Mucosa of gallbladder (tissue), 1 donor: ENCODE measurements at regions not wholly inside any gene's neighbourhood (a gene's known extent, or its start where the extent isn't known, plus 50 kb on each side); places are given as distances from the start of the nearest gene placed in this dataset.
A peak's percentile ranks its signal among the peaks of the same experiment; 100 is the strongest.

Source experiments
- DNase-seq: peaks from one replicate; pipeline ENCODE4 v3.0.0-alpha.2; 2020; ENCODE audit warnings: low spot score
- donor health status: DM: no; HTN: no; CAD: no.

DNA sequence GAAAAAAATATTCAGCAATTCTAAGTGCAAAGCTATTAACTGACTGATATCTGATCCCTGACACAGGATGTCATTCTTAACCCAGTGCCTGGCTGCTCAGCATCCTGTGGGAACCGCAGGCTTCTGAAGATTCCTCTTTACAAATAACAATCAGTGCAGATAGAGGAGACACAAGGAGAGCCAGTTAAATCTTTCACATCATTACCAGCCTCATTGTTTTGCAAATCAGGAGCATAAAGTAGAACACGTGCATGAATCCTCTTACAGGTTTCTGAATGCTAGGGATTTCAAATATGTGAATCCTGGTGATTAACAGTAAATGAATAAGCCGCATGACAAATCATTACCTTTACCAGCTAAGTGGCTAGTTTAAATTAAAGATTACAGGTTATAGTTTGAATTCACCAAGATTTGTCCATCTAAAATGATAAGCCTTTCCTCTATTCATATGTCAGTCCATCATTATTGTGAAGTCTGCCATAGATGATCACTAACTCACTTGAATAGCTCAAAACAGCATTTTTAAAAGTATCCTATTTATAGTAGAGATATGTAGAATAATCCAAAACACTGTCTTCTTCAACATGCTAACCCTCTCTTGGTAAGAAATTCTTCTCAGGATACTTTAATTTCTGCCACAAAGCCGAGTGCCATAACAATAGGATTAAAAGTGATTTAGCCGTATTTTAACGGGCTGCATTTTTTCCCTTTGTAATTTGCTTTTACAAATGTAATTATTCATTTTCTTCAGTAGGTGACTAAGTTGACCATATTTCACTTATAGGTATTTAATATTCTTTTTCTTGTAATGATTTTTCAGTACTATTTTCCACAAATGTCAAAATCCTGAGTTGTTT is 367.3 kb upstream of the EPHA7 start:
- no peak for DNase-seq

DNA sequence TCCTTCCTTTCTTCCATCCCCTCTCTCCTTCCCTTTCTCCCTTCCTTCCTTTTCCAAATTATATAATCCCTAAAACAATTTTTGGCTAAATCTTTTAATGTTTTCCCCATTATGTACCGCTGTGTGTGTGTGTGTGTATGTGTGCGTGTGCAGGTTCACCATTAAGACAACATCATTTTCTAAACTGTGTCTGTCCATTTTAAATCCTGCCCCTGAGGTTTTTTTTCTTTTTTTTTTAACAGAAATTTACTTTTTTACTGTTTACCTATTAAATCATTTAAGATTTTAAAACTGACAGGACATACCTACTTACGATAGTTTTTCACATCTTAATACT is 366.3 kb upstream of the EPHA7 start:
- no peak for DNase-seq

DNA sequence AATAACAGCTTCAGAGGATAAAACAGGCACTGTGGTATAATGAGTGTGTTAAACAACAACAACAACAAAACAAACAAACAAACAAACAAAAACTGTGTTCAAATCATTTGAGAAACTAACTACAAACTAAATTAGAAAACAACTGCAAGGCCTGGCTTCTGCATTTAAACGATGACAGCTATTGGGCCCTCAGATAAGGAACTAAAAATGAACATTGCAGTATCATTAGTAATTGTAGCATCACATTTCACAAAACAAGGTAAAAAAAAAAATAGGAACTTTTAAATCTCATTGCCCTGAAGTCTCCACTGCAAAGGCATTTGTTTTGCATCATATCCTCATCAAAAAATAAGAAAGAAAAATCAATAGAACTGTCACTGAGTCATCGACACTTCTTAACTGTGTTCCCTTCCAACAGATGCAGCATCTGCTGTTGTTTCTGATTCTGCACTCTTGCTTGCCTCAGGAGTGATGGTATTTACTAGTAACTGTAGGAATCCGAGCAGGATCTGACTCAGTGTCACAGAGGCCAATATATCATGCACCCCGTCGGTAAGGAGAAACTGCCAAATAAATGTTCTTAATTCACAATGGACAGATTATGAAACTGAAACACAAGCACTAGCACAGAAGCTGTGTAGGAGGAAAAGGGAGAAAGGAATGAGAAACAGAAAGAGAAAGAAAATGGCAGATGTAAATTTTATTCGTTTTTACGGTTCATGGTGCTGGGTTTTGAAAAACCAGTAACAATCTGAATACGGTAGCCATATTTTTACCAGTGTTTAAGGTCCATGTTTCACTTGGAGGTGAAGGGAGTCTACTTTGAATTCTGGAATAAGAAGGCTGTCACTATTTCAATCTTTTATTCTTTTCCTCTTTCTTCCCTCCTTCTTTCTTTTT is 365.7 kb upstream of the EPHA7 start:
- no peak for DNase-seq

DNA sequence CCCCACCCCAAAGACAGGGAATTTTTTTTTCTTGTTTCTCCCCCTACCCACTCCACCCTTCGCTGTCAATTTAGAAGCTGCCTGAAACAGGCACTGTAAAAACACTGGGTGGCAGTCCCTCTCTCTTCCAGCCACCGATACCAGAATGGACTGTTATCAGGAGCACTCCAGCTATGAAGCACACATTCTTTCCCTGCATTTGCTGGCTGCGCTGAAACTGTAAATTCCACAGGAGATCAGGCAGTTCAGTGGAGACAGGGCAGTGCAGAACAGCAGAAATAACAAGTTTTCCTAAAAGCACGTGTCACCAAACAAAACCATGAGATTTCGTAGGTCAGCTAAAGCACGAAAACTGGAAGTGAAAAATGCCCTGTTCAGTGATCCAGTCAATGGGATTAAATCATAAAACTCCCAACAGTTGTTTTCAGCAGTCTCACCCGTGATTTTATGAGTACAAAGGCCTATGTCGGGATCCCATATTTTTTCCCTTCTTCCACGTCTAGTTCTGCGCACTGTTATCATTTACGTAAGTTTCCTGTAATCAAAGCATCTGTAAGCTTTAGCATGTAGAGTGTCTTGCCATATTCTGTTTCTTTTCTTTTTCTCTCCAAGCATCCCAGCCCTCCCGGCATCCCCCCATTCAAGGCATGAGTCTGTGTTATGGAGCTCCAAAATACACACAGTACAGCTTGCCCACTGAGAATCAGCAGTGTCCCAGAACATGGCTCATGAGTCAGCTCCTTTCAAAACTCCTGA is 359.9 kb upstream of the EPHA7 start:
- DNase-seq: peak; percentile 21

DNA sequence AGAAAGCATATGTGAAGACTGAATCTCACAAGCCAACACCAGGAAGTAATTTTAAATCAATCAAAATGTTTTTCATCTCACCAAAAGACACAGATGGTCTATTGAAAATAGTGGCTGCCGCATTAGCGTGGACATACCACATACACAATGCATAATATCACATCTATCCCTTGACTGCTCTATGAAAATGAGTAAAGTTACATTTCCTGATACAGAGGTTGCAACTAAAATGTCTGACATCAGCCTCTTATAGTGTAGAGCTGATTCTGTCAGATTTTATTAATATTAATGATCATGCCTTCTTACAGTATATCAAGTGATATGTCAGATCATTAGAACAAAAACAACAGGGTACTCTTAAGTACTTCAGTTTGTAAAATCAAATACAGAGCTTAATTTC is 339.8 kb upstream of the EPHA7 start:
- no peak for DNase-seq

DNA sequence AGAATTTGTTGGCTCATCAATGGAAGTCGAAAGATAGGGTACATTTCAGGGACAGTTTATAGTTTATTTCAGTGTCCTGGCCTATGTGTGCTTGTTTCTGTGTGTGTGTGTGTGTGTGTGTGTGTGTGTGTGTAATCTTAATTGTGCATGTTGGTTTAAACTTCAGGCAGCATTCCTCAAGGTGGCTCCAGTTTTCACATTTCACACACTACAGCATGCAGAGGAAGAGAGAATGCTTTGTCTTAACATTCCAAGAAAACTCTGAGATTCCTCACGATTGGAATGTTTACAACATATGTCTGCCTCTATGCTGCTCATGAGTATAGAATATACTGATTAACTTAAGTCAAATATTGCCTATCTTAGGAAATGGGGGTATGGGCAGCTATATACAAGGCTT is 332.6 kb upstream of the EPHA7 start:
- DNase-seq: no peak

DNA sequence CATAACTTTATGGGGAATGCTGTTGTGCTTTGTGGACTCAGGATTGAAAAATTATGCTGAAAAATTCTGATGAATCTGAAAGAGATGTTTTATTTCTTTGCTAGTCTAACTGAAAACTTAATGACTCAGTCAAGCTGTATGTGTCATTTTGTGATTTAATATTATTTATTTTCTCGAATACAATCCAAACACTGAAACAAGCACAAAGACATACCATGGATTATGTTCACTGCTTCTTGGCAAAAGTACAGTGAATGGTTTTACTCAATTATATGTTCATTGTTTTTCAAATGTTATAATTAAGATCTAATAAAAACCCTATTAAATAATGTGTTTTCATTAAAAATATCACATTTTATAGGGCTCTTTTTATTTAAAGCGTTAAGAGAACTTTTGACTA is 330.6 kb upstream of the EPHA7 start:
- DNase-seq: no peak

DNA sequence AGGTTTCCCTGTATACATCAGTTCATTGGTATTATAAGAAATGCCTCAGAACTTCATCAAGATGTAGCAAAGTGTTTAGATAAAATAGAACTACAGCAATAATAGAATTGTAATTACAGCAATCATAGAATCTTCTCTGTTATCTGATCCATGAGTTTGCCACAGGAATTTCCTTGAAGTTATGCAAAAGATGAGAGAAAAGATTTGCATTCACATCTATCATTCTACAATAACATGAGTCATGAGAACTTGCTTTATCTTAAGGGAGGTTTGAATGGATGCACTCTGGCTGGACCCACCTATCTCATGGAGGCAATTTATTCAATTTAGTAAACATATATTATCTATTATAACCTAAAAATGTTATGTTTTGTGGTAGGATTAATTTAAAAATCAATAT is 329.8 kb upstream of the EPHA7 start:
- no peak for DNase-seq

DNA sequence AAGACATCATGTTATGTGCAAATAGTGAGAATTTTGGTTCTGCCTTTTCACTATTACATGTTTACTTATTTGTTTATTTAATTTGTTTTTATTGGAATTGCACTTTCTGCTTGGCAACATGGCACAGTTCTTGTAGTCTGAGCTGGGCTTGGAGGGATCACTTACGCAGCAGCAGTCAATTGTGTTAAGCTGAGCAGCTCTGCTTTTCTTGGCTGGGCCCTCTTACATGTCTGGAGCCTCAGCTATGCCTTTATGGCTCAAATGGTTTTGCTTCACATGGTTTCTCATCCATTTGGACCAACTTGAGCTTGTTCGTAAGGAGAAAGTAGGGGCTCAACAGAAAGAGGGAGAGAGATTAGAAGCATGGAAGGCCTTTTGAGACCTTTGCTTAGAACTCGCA is 327.5 kb upstream of the EPHA7 start:
- DNase-seq: no peak

DNA sequence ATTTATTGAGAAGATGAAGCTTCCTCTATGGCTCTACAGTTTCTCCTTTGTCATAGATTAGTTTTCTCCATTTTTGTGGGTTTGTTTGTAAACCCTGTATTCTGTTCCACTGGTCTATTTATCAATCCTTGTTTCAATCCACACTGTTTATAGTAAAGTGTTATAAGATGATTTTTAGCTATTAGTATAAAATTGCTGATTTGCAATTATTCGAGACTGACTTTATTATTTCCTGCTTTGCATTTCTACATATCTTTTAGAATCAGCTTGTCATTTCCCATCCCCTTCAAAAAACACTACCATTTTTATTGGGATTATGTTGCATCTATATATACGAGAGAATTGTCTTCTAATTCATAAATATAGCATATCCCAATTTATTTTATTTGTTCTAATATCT is 325.9 kb upstream of the EPHA7 start:
- DNase-seq: no peak

DNA sequence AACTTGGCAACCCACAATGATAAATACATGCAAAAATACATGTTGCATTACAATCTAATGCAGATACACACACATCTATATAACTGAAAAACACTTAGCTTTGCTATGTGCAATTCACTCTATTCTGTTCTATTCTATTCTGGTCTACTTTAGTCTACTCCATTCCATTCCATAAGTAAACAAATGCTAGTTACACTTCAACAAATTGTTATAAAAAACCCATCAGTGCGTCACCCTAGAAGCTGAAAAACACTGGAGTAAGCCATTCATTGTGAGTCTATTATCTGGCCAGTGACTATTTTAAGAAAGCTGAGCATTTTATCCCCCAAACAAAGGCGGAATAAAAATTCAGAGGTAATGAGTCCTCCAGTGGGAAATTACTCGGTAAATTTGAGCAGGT is 315.7 kb upstream of the EPHA7 start:
- DNase-seq: no peak

DNA sequence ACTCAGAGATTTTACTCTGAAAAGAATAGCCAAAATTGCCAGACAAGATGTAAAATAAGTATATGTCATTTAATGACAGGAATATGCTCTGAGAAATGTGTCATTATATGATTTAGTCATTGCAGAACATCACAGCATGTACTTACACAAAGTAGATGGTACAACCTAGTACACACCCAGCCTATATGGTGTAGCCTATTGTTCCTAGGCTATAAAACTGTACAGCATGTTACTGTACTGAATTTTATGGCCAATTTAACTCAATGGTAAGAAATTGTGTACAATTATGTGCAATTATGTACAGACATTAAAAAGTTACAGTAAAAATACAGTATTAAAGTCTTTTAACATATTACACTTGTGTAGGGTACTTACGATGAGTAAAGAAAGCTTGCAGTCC is 311.9 kb upstream of the EPHA7 start:
- DNase-seq: no peak

DNA sequence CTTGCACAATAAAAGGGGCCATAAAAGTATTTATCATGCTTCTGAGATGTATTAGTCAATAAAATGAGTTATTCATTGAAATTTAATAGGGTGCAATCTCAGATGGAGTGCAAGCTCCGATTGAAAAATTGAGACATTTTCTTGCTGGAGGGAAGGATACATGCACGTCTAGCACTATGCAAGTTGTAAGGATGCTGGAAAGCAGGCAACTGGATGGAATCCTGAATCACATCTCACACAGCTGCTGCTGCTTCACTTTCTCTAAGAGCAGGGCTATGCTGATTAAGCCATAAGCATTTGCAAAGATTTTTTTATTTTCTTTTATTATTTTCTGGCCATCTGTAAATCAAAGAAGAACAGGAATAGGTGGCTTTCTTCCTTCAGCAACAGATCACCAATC is 308.8 kb upstream of the EPHA7 start:
- no peak for DNase-seq

DNA sequence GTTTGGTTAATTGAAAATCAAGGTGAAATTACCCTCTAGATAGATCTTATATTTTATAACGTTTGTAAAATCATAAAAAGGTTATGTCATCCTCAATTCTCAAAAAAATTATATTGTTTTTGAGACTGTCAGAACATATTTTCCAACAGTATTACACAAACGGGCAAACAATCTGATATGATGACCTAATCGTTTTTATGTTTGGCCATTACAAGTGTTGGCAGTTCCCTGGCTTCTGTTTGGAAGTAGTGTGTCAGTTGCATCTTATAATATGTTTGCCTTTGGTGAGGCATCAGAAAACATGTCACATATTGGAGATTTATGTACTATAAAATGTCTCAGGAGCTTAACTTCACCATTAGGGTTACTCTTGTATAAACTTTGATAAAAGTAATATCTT is 308.1 kb upstream of the EPHA7 start:
- DNase-seq: no peak

DNA sequence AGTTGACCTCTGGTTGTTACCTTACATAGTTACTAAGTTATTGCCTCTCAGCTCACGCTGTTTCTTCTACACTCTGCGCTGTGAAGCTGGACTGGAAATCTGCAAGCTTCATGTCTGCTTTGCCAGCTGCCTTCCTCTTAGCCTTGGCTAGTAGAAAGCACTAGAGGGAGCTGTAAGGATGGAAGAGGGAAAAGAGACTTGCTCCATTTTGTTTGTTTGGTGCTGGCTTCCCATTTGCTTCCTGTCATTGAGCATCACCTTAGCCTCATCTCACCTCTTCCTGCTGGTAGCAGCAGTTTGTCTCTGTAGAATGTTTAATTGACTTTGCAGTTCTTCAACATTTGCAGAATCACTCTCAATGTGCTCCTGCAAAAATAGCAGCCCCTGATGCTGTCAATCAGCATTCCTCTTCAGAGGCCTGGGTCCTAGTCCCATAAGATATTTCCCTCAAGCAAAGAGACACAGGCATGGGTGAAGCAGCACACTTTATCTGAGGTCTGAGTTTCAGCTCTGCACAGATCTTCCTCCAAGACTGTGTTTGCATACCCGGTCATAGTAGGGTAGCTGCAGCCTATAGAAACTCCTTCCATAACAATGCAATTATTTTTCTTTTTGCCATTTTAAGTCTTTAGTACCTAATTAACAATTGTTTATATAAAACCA is 302.2 kb upstream of the EPHA7 start:
- no peak for DNase-seq

DNA sequence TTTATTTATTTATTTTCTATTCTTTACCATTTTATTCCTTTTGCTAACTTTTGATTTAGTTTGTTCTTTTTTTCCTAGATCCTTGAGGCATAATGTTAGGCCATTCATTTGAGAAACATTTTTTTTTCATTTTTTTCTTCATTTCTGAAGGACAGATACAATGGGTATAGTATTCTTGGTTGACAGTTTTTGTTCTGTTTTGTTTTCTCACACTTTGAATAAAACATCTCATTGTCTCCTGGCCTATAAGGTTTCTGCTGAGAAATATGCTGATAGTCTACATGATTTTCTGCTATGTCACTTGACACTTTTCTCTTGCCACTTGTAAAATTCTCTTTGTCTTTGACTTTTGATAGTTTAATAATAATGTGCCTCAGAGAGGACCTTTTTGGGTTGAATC is 294.6 kb upstream of the EPHA7 start:
- no peak for DNase-seq

DNA sequence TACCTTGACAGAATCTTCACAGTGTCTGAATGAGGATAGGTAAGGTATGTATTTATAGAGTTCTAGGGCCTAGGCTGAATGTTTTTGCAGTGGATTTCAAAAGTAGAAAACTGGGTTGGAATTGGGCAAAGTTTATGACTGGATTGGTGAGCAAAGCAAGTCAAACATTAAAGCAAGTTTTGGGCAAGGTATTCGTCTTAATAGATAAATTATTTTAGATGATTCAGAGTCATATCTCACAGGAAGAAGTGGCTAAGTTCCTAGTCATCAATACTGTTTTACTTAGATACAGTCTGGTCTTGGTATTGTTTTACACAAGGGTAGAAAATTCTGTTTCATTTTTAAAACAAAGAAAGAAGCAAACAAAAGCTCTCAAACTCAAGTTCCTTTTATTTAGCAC is 284.1 kb upstream of the EPHA7 start:
- no peak for DNase-seq

DNA sequence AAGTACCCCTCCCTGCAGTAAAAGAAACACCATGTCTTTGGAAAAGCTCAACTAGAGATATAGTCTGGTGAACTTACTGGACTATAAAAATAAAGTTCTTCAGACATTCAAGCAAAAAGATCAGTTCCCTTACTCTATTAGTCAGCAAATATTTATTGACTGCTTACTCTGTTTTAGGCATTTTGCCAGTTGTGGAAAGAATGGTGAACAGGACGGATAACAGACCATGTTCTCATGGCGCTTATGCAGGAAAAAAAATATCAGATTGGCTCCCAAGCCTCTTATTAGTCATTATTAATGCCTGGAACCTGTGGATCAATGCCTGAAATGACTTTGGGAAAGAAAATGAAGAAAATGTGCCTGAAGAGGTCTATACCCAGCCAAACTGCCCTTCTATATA is 282.2 kb upstream of the EPHA7 start:
- DNase-seq: no peak

DNA sequence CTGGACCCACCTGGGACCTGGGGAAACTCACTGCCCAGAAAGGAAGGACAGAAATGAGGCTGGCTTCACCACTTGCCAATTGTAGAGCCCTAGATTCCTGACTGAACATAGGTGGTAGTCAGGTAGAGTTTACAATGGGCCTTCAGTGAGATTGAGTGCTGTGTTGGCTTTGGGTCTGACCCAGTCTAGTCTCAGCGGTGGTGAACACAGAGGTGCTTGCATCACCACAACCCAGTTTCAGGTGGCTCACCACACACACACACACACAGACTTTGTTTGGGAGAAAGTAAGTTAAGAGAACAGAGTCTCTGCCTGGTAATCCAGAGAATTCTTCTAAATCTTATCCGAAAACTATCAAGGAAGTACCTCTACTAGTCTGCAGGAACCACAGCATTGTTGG is 266.1 kb upstream of the EPHA7 start:
- no peak for DNase-seq

DNA sequence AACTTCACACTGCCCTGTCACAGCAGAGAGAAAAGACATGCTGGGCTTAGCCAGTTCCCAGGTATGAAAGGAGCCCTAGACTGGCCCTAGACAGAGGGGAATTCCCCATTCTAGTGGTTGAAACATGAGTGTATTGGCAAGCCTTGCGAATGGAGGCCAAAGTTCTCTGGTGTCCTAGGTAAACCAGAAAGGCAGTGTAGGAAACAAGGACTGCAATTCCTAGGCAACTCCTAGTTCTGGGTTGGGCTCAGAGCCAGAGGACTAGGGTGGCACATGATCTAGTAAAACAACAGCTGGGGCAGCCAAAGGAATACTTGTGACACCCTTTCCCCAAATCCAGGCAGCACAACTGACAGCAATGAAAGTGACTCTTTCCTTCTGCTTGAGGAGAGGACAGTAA is 265.0 kb upstream of the EPHA7 start:
- peak; percentile 71 for DNase-seq

DNA sequence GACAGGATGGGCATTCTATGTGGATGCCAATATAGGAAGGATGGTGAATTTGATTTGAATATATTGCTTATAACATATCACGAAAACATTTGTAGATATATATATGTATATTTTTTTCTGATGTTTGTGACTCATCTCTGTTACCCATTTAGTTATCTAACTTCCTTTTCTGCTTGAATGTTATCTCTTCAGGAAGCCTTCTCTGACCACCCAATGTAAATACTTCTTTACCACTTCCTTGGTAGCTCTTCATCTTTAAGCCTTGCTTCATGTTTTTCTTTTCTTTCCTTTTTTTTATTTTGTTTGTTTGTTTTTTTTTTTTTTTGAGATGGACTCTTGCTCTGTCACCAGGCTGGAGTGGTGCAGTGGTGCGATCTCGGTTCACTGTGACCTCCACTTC is 260.5 kb upstream of the EPHA7 start:
- DNase-seq: no peak

DNA sequence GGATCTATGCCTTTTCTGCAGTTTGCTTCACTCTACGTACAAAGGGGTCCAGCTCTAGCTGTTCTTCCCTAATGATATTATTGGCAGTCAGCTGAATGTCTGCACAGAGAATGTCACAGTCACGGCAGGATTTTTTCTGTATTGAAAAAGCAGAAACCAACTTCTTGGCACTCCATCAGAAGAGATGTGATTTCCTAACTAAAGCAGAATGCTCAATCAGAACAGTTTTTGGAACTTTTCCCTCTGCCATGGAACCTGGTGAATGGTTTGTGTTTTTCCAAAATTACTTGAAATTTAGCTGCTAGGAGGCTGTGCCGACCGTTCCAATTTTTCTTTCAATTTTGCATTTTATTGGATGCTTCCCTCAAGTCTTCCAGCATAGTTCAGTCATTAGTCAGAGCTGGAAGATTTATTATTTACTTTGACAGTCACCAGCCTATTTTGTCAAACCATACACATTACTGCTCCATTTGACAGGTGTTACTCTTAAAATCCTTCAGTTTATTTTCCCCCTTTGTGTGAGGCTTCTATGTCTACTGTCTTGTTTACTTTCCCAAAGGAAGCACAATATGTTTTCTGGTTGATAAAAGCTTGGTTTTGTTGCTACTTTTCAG is 259.6 kb upstream of the EPHA7 start:
- no peak for DNase-seq
